H1 (cell line): ENCODE measurements at regions not wholly inside any gene's neighbourhood (a gene's known extent, or its start where the extent isn't known, plus 50 kb on each side); places are given as distances from the start of the nearest gene placed in this dataset.

Experiments
- CTCF ChIA-PET: fragments of 300-600 bp; sonication (Branson Sonifier 250); formaldehyde crosslinking; loops from one replicate; lab custom pipeline; 2021; ENCODE audit not compliant: partially characterized antibody; lab: Charles Lee
- POLR2A ChIA-PET: fragments of 300-600 bp; sonication (Branson Sonifier 250); formaldehyde crosslinking; loops from one replicate; lab custom pipeline; 2021; ENCODE audit warnings: inconsistent platforms; ENCODE audit not compliant: partially characterized antibody; lab: Charles Lee
- DNase-seq, 2 experiments: peaks; one replicate each; pipeline versions ENCODE4 v3.0.0 to v3.0.0-alpha.2; 2010 to 2022; ENCODE audit warnings: low spot score in 2 of 2, low read depth in 1 of 2, mixed read lengths in 1 of 2
- FAIRE-seq: peaks from 2 replicates; lab custom pipeline; 2011; peaks lifted over from hg19 to GRCh38; lab: Jason Lieb, UNC
- H2AFZ ChIP-seq: 2 replicates; pipeline ENCODE4 v1.8.1; 2012; ENCODE audit warnings: low read length, inconsistent platforms
- H2AK5ac ChIP-seq: 2 replicates; pipeline ENCODE4 v1.6.1; 2013; ENCODE audit warnings: low read depth, low read length
- H2BK120ac ChIP-seq: replicated peaks from 2 replicates; pipeline ENCODE3; 2013; ENCODE audit warnings: low read depth, low read length, inconsistent platforms
- H2BK12ac ChIP-seq: 2 replicates; pipeline ENCODE4 v1.6.1; 2013; ENCODE audit warnings: low read depth, low read length
- H2BK15ac ChIP-seq: 2 replicates; pipeline ENCODE4 v1.6.1; 2013; ENCODE audit warnings: low read length
- H2BK20ac ChIP-seq: 2 replicates; pipeline ENCODE4 v1.6.1; 2013; ENCODE audit warnings: low read length
- H2BK5ac ChIP-seq: 2 replicates; pipeline ENCODE4 v1.6.1; 2013; ENCODE audit warnings: low read depth, low read length
- H3K14ac ChIP-seq: 2 replicates; pipeline ENCODE4 v1.6.1; 2013; ENCODE audit warnings: inconsistent platforms; ENCODE audit not compliant: insufficient read length
- H3K18ac ChIP-seq: 2 replicates; pipeline ENCODE4 v1.6.1; 2013; ENCODE audit warnings: low read length; ENCODE audit errors: extremely low read depth
- H3K23ac ChIP-seq: 2 replicates; pipeline ENCODE4 v1.6.1; 2013; ENCODE audit warnings: inconsistent platforms; ENCODE audit not compliant: insufficient read length
- H3K23me2 ChIP-seq: 2 replicates; pipeline ENCODE4 v1.6.1; 2013; ENCODE audit warnings: low read depth, low read length
- H3K27ac ChIP-seq: 2 replicates; pipeline ENCODE4 v1.6.1; 2011; ENCODE audit warnings: low read depth, low read length, inconsistent platforms
- H3K27me3 ChIP-seq, 4 experiments: replicated peaks in 1 of 4; 1 replicate in 1 of 4; 2 replicates in 3 of 4; pipeline versions ENCODE4 v1.6.1 to v1.8.1; 2011 to 2013; ENCODE audit warnings: low read length in 3 of 4, mild to moderate bottlenecking in 3 of 4, inconsistent platforms in 2 of 4, mixed read lengths in 2 of 4, moderate library complexity in 1 of 4; ENCODE audit not compliant: control insufficient read depth in 3 of 4, insufficient read depth in 3 of 4; ENCODE audit errors: extremely low read depth in 1 of 4
- H3K36me3 ChIP-seq, 4 experiments: 2 replicates each; pipeline versions ENCODE4 v1.6.1 to v1.8.1; 2011 to 2013; ENCODE audit warnings: mild to moderate bottlenecking in 4 of 4, low read length in 3 of 4, moderate library complexity in 2 of 4, control low read depth in 1 of 4, inconsistent platforms in 1 of 4; ENCODE audit not compliant: insufficient read depth in 4 of 4, control insufficient read depth in 2 of 4
- H3K4ac ChIP-seq: replicated peaks from 2 replicates; pipeline ENCODE3; 2013; ENCODE audit warnings: low read length, low read depth, mixed read lengths, inconsistent platforms; ENCODE audit not compliant: insufficient read length
- H3K4me1 ChIP-seq, 4 experiments: replicated peaks in 1 of 4; 1 replicate in 1 of 4; 2 replicates in 3 of 4; pipeline versions ENCODE4 v1.6.1 to v1.8.1; 2011 to 2013; ENCODE audit warnings: low read length in 3 of 4, inconsistent platforms in 2 of 4, mixed read lengths in 1 of 4; ENCODE audit not compliant: insufficient read depth in 4 of 4, control insufficient read depth in 3 of 4
- H3K4me2 ChIP-seq, 2 experiments: 2 replicates each; pipeline versions ENCODE4 v1.6.1 to v1.8.1; 2011 to 2013; ENCODE audit warnings: low read depth in 2 of 2, low read length in 2 of 2, control low read depth in 1 of 2, inconsistent platforms in 1 of 2, mild to moderate bottlenecking in 1 of 2; ENCODE audit not compliant: insufficient read depth in 1 of 2
- H3K4me3 ChIP-seq, 4 experiments: fragments of 200-600, 300-600 bp in 1 of 4; sonication (generic), shearing (Covaris generic), sonication (Bioruptor Twin) in 1 of 4; 2 replicates each; pipeline versions ENCODE4 v1.5.1 to v1.8.1; 2011 to 2016; ENCODE audit warnings: low read length in 4 of 4, low read depth in 3 of 4, control low read depth in 2 of 4, inconsistent platforms in 2 of 4, mild to moderate bottlenecking in 2 of 4, mixed read lengths in 1 of 4, moderate library complexity in 1 of 4; ENCODE audit not compliant: insufficient read depth in 2 of 4; ENCODE audit errors: extremely low read depth in 1 of 4
- H3K56ac ChIP-seq: replicated peaks from 2 replicates; pipeline ENCODE3; 2013; ENCODE audit warnings: low read depth, mild to moderate bottlenecking, mixed read lengths, low read length, inconsistent platforms; ENCODE audit not compliant: insufficient read length
- H3K79me1 ChIP-seq: 2 replicates; pipeline ENCODE4 v1.6.1; 2013; ENCODE audit warnings: low read depth, low read length, control low read depth
- H3K79me2 ChIP-seq, 2 experiments: 2 replicates each; pipeline versions ENCODE4 v1.6.1 to v1.8.1; 2012 to 2013; ENCODE audit warnings: low read length in 2 of 2, mild to moderate bottlenecking in 2 of 2, inconsistent platforms in 1 of 2; ENCODE audit not compliant: insufficient read depth in 2 of 2, control insufficient read depth in 1 of 2
- H3K9ac ChIP-seq, 4 experiments: replicated peaks in 1 of 4; 1 replicate in 1 of 4; 2 replicates in 3 of 4; pipeline versions ENCODE4 v1.6.1 to v1.8.1; 2011 to 2013; ENCODE audit warnings: low read depth in 3 of 4, low read length in 3 of 4, control low read depth in 2 of 4, mild to moderate bottlenecking in 2 of 4, moderate library complexity in 2 of 4, inconsistent platforms in 1 of 4; ENCODE audit errors: extremely low read depth in 1 of 4
- H3K9me3 ChIP-seq, 2 experiments: 2 replicates each; pipeline versions ENCODE4 v1.6.1 to v1.8.1; 2012 to 2013; ENCODE audit warnings: mild to moderate bottlenecking in 2 of 2, moderate library complexity in 2 of 2, control low read depth in 1 of 2, inconsistent platforms in 1 of 2, low read depth in 1 of 2, low read length in 1 of 2, mixed read lengths in 1 of 2; ENCODE audit not compliant: insufficient read depth in 2 of 2
- H4K20me1 ChIP-seq, 2 experiments: replicated peaks in 1 of 2; 2 replicates each; pipeline versions ENCODE3 to v1.8.1; 2011 to 2013; ENCODE audit warnings: inconsistent platforms in 2 of 2, low read length in 2 of 2, mild to moderate bottlenecking in 1 of 2; ENCODE audit not compliant: insufficient read depth in 2 of 2, control insufficient read depth in 1 of 2
- H4K5ac ChIP-seq: 2 replicates; pipeline ENCODE4 v1.6.1; 2013; ENCODE audit warnings: low read length, low read depth, mixed read lengths, inconsistent platforms; ENCODE audit not compliant: insufficient read length
- H4K8ac ChIP-seq: 2 replicates; pipeline ENCODE4 v1.8.0; 2013; ENCODE audit warnings: mild to moderate bottlenecking, moderate library complexity, low read length, inconsistent platforms; ENCODE audit not compliant: insufficient read depth; ENCODE audit errors: extremely low read depth
- H4K91ac ChIP-seq: replicated peaks from 2 replicates; pipeline ENCODE3; 2013; ENCODE audit warnings: low read length, mixed read lengths, inconsistent platforms; ENCODE audit not compliant: insufficient read length
- ATF3 ChIP-seq: IDR thresholded peaks from 2 replicates; pipeline ENCODE4 v1.6.1; 2011; ENCODE audit warnings: low read depth, mild to moderate bottlenecking, low read length; ENCODE audit not compliant: insufficient read depth
- BRCA1 ChIP-seq: IDR thresholded peaks from 2 replicates; pipeline ENCODE4 v1.6.1; 2012; ENCODE audit warnings: low read depth, low read length, improper control_type of control experiment
- CHD1 ChIP-seq: IDR thresholded peaks from 2 replicates; pipeline ENCODE4 v1.6.1; 2012; ENCODE audit warnings: low read depth, low read length, improper control_type of control experiment
- CTCF ChIP-seq, 3 experiments: IDR thresholded peaks; 1 replicate in 2 of 3; 2 replicates in 1 of 3; pipeline versions ENCODE4 v1.5.1 to v1.6.1; 2011; ENCODE audit warnings: low read length in 3 of 3, mild to moderate bottlenecking in 3 of 3, inconsistent platforms in 2 of 3, low read depth in 1 of 3, moderate library complexity in 1 of 3; ENCODE audit not compliant: insufficient read depth in 1 of 3; ENCODE audit errors: control extremely low read depth in 1 of 3
- GABPA ChIP-seq: IDR thresholded peaks from 2 replicates; pipeline ENCODE4 v1.6.1; 2011; ENCODE audit warnings: mild to moderate bottlenecking, low read length, moderate library complexity, borderline replicate concordance; ENCODE audit not compliant: insufficient read depth
- KDM4A ChIP-seq: IDR thresholded peaks from one replicate; pipeline ENCODE4 v1.7.1; 2012; ENCODE audit warnings: low read depth, mild to moderate bottlenecking, moderate library complexity, low read length, inconsistent platforms; ENCODE audit not compliant: severe bottlenecking
- NRF1 ChIP-seq: IDR thresholded peaks from 2 replicates; pipeline ENCODE4 v1.6.1; 2011; ENCODE audit warnings: mild to moderate bottlenecking, low read depth, low read length, improper control_type of control experiment
- POLR2A ChIP-seq, 2 experiments: IDR thresholded peaks; 1 replicate in 1 of 2; 2 replicates in 1 of 2; pipeline ENCODE4 v1.6.1; 2011; ENCODE audit warnings: low read depth in 2 of 2, low read length in 2 of 2, mild to moderate bottlenecking in 2 of 2; ENCODE audit errors: control extremely low read depth in 1 of 2
- RFX5 ChIP-seq: IDR thresholded peaks from 2 replicates; pipeline ENCODE4 v1.6.1; 2011; ENCODE audit warnings: low read depth, low read length, improper control_type of control experiment, borderline replicate concordance
- TBP ChIP-seq: IDR thresholded peaks from 2 replicates; pipeline ENCODE4 v1.6.1; 2011; ENCODE audit warnings: low read depth, low read length, improper control_type of control experiment
- YY1 ChIP-seq: IDR thresholded peaks from 2 replicates; pipeline ENCODE4 v1.6.1; 2011; ENCODE audit warnings: low read depth, mild to moderate bottlenecking, low read length
- WGBS, 2 experiments: shearing (Covaris generic) in 1 of 2; methylation state at CpG; one replicate each; pipeline versions ENCODE4 v1.1.6 to v1.1.7; 2013 to 2015; ENCODE audit warnings: low lambda C conversion rate in 2 of 2, mixed read lengths in 2 of 2, inconsistent platforms in 1 of 2, low coverage in 1 of 2, missing lambda C conversion rate in 1 of 2; ENCODE audit not compliant: insufficient replicate concordance in 2 of 2, insufficient coverage in 1 of 2, insufficient read length in 1 of 2; ENCODE audit errors: extremely low coverage in 1 of 2, missing lambda C conversion rate in 1 of 2; 5-methylcytosine and 5-hydroxymethylcytosine counted together

GRCh38 chr3:5756443-5756842 is 568.9 kb downstream of the EDEM1 start:
- H3K4me3 ChIP-seq = no peak overlapping the region
- no peak overlapping the region for H3K4ac ChIP-seq
- H3K18ac ChIP-seq = no peak overlapping the region
- FAIRE-seq = no peak
- H3K4me2 ChIP-seq = no peak overlapping the region
- CTCF ChIA-PET = interaction anchor here (0.7 to 1.5 kb wide), 3 partner anchors 24 to 1317 kb away, joined by 3 to 6 read pairs (median 3); no protein-coding TSS in a partner anchor
- H3K27me3 ChIP-seq = no peaks in the 10 kb centered on the region
- no peak overlapping the region for H3K9ac ChIP-seq
- H4K91ac ChIP-seq = no peak overlapping the region
- H4K8ac ChIP-seq = no peak overlapping the region
- H2BK12ac ChIP-seq = no peak overlapping the region
- H3K23me2 ChIP-seq = no peaks in the 10 kb centered on the region
- WGBS, 2 experiments = 88% methylated on average over 4 of the region's 4 CpGs; no CpG with 5 or more reads in 1 of the 2 experiments
- H3K79me1 ChIP-seq = no peaks in the 10 kb centered on the region
- no peak for DNase-seq
- TF ChIP-seq CHD1 (no peak), BRCA1 (no peak), YY1 (no peak), POLR2A (IDR thresholded peaks at IDR 0.05; ENCODE audit: control extremely low read depth in 1 of 2, low read depth in 2 of 2, low read length in 2 of 2) (no peak), KDM4A (no peak), NRF1 (no peak), TBP (no peak), RFX5 (no peak), GABPA (no peak), ATF3 (no peak), CTCF (IDR thresholded peaks at IDR 0.05; ENCODE audit: control extremely low read depth in 1 of 3, insufficient read depth in 1 of 3, low read depth in 1 of 3, low read length in 3 of 3) (no peak)
- no peak overlapping the region for H3K56ac ChIP-seq
- POLR2A ChIA-PET = no interaction called here
- H2BK5ac ChIP-seq = no peak overlapping the region
- H3K23ac ChIP-seq = no peak overlapping the region
- no peak overlapping the region for H3K27ac ChIP-seq
- H2BK120ac ChIP-seq = no peak overlapping the region
- H3K14ac ChIP-seq = no peak overlapping the region
- no peak overlapping the region for H2BK15ac ChIP-seq
- H4K5ac ChIP-seq = no peak overlapping the region
- no peak overlapping the region for H2AK5ac ChIP-seq
- H2BK20ac ChIP-seq = no peak overlapping the region
- no peak overlapping the region for H2AFZ ChIP-seq
- no peaks in the 10 kb centered on the region for H4K20me1 ChIP-seq
- H3K4me1 ChIP-seq = no peaks in the 10 kb centered on the region
- H3K36me3 ChIP-seq = no peaks in the 10 kb centered on the region
- H3K79me2 ChIP-seq = no peaks in the 10 kb centered on the region
- H3K9me3 ChIP-seq = no peaks in the 10 kb centered on the region
